ENCODE measurements at regions not wholly inside any gene's neighbourhood (a gene's known extent, or its start where the extent isn't known, plus 50 kb on each side); places are given as distances from the start of the nearest gene placed in this dataset.

GRCh38 chr11:127223026-127223425 is 222.5 kb upstream of the KIRREL3 start:
- ChIA-PET CTCF (no interaction called here), POLR2A (no interaction called here)
- Histone ChIP-seq H3K36me3 (replicated peaks in 1 of 2; ENCODE audit: control insufficient read depth in 1 of 2, insufficient read depth in 2 of 2, low read length in 1 of 2) (no peaks in the 10 kb centered on the region), H3K4me3 (ENCODE audit: low read depth in 2 of 2, low read length in 1 of 2) (no peak overlapping the region), H3K79me2 (ENCODE audit: insufficient read depth) (no peaks in the 10 kb centered on the region), H3K9me3 (no peaks in the 10 kb centered on the region), H3K9me2 (no peaks in the 10 kb centered on the region), H2AFZ (ENCODE audit: low read depth) (no peak overlapping the region), H3F3A (replicated peaks; ENCODE audit: insufficient read depth) (no peaks in the 10 kb centered on the region), H4K20me1 (ENCODE audit: insufficient read depth) (no peaks in the 10 kb centered on the region), H3K9ac (no peak overlapping the region), H3K27me3 (ENCODE audit: insufficient read depth) (no peaks in the 10 kb centered on the region), H3K4me1 (ENCODE audit: control insufficient read depth in 1 of 2, insufficient read depth in 2 of 2, low read depth in 1 of 2, low read length in 1 of 2) (no peaks in the 10 kb centered on the region), H3K27ac (ENCODE audit: low read depth in 2 of 2, low read length in 1 of 2) (no peak overlapping the region), H3K4me2 (no peak overlapping the region)
- TF ChIP-seq NRF1 (IDR thresholded peaks at IDR 0.05; ENCODE audit: low read depth, low read length), result no peak
- no peak for TF ChIP-seq TAF1 (IDR thresholded peaks at IDR 0.05; ENCODE audit: borderline replicate concordance, low read depth, low read length)
- no peak for TF ChIP-seq TEAD4 (IDR thresholded peaks at IDR 0.05; ENCODE audit: borderline replicate concordance, insufficient read depth)
- no peak for TF ChIP-seq EP300 (IDR thresholded peaks at IDR 0.05; ENCODE audit: borderline replicate concordance in 1 of 2, low read depth in 1 of 2, low read length in 1 of 2)
- TF ChIP-seq POLR2AphosphoS5 (IDR thresholded peaks at IDR 0.05; ENCODE audit: low read depth, low read length), result no peak
- no peak for TF ChIP-seq MEF2A (IDR thresholded peaks at IDR 0.05; ENCODE audit: borderline replicate concordance, low read depth)
- TF ChIP-seq REST (IDR thresholded peaks at IDR 0.05; ENCODE audit: low read depth, low read length), result no peak
- TF ChIP-seq FOXJ3 (CRISPR knock-in tag; IDR thresholded peaks at IDR 0.05), result no peak
- TF ChIP-seq GABPA (IDR thresholded peaks at IDR 0.05; ENCODE audit: low read depth), result no peak
- TF ChIP-seq GATA2 (CRISPR knock-in tag; IDR thresholded peaks at IDR 0.05), result no peak
- no peak for DNase-seq
- 28% methylated on average over 1 of the region's 1 CpG for WGBS (ENCODE audit: low lambda C conversion rate)

- Histone ChIP-seq H3K4me3 (ENCODE audit: low read depth in 2 of 2, low read length in 1 of 2) (no peak overlapping the region), H3K27ac (ENCODE audit: low read depth in 2 of 2, low read length in 1 of 2) (no peak overlapping the region), H3K79me2 (ENCODE audit: insufficient read depth) (no peaks in the 10 kb centered on the region), H3K9me3 (no peaks in the 10 kb centered on the region), H3K4me2 (no peak overlapping the region), H4K20me1 (ENCODE audit: insufficient read depth) (no peaks in the 10 kb centered on the region), H3F3A (replicated peaks; ENCODE audit: insufficient read depth) (no peaks in the 10 kb centered on the region), H3K9me2 (no peaks in the 10 kb centered on the region), H2AFZ (ENCODE audit: low read depth) (no peak overlapping the region), H3K27me3 (ENCODE audit: insufficient read depth) (no peaks in the 10 kb centered on the region; the same call in 1 of the 2 replicates), H3K36me3 (replicated peaks in 1 of 2; ENCODE audit: control insufficient read depth in 1 of 2, insufficient read depth in 2 of 2, low read length in 1 of 2) (no peaks in the 10 kb centered on the region), H3K4me1 (ENCODE audit: control insufficient read depth in 1 of 2, insufficient read depth in 2 of 2, low read depth in 1 of 2, low read length in 1 of 2) (no peaks in the 10 kb centered on the region), H3K9ac (no peak overlapping the region)
- 33% methylated on average over 2 of the region's 2 CpGs for WGBS (ENCODE audit: low lambda C conversion rate)
- no peak for DNase-seq
- TF ChIP-seq PBX3 (IDR thresholded peaks at IDR 0.05), result no peak
- no peak for TF ChIP-seq RAD21 (IDR thresholded peaks at IDR 0.05; ENCODE audit: low read length)
- ChIA-PET CTCF (no interaction called here), POLR2A (no interaction called here)
These were observed 219.1 kb upstream of the KIRREL3 start for GRCh38 chr11:127219704-127220103.

All from SK-N-SH (cell line).